NCI-H2081 (cell line): ENCODE measurements at regions not wholly inside any gene's neighbourhood (a gene's known extent, or its start where the extent isn't known, plus 50 kb on each side); places are given as distances from the start of the nearest gene placed in this dataset.

Experiments
- DNase-seq, 2 experiments: peaks; one replicate each; lab custom pipeline; 2025; lab: John Stamatoyannopoulos, UW

GRCh38 chr21:25139414-25139813 lies 467.9 kb downstream of the MRPL39 start:
- DNase-seq = no peak

GRCh38 chr21:25133939-25134338 lies 473.3 kb downstream of the MRPL39 start:
- no peak for DNase-seq

GRCh38 chr21:25127811-25128210 lies 479.5 kb downstream of the MRPL39 start:
- no peak for DNase-seq

GRCh38 chr21:25127007-25127406 lies 480.3 kb downstream of the MRPL39 start:
- no peak for DNase-seq

DNA sequence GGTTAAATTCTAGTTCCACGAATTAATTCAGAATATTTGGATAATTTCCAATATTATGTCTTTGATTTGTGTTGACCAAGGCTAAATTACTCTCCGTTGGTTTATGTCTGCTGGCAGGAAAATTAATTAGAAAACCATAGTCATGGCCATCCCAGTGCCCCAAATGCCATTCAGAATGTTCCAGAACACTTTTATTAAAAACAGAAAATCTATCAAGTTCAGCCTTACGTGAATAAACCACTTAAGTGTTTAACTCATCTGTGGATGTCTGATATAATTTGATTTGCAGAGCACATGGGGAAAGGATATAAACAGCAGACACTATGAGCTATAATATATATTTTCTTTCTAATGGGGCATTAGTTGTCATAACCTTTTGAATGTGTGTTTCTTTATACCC lies 480.7 kb downstream of the MRPL39 start:
- DNase-seq = no peak

- DNase-seq = no peak
These were observed 488.6 kb downstream of the MRPL39 start for GRCh38 chr21:25118648-25119047.

DNA sequence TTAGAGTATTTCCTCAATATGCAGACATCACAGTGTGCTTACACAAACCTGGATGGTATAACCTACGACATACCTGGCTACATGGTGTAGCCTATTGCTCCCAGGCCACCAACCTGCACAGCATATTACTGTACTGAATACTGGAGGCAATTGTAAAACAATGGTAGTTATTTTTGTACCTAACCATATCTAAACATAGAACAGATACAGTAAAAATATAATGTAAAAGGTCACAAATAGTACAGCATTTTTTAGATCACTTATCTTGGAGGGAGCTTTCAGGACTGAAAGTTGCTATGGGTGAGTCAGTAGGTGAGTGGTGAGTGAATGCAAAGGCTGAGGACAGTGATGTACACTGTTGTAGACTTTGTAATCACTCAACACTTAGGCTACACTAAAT lies 492.3 kb downstream of the MRPL39 start:
- DNase-seq = no peak

DNA sequence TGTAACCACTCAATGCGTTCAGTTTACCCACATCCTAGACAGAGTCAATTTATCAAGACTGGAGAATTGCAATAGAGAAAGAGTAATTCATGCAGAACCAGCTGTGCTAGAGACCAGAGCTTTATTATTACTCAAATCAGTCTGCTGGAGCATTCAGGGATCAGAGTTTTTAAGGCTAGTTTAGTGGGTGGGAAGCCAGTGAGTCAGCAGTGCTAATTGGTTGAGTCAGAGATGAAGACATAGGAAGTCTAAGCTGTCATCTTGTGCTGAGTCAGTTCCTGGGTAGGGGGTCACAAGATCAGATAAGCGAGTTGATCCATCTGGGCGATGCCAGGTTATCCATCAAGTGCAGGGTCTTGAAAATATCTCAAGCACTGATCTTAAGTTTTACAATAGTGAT lies 499.6 kb downstream of the MRPL39 start:
- DNase-seq = no peak

DNA sequence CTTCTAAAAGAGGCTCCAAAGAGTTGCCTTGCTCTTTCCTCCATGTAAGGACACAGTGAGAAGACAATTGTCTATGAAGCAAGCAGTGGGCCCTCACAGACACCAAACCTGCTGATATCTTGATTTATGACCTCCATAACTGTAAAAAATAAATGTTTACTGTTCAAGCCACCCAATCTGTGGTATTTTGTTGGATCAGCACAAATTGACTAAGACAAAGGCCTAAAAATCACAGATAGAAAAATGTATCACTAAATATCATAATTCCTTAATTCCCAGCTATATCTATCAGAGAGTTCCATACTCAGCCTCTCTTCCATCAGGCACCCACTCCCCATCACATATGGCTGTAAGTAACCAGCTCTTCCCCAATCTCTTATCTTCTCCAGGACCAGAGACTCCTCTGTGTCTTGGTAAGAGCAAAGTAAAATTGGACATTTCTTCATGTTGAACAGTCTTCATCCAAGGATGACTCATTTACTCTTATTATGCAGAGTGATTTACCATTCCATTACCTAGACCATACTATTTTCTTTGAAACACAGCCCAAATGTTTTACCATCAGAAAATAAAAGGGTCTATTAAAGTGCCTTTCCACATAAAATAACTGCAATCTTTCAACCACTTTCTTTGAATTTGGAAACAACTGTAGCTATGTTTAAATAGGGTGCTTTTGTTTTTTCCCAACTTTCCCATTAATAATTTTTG lies 503.6 kb downstream of the MRPL39 start:
- DNase-seq = no peak

GRCh38 chr21:25097648-25098047 lies 509.6 kb downstream of the MRPL39 start:
- DNase-seq = no peak

GRCh38 chr21:25094695-25095094 lies 512.6 kb downstream of the MRPL39 start:
- no peak for DNase-seq

- DNase-seq = no peak
These were observed 514.8 kb downstream of the MRPL39 start for GRCh38 chr21:25092441-25093011.

DNA sequence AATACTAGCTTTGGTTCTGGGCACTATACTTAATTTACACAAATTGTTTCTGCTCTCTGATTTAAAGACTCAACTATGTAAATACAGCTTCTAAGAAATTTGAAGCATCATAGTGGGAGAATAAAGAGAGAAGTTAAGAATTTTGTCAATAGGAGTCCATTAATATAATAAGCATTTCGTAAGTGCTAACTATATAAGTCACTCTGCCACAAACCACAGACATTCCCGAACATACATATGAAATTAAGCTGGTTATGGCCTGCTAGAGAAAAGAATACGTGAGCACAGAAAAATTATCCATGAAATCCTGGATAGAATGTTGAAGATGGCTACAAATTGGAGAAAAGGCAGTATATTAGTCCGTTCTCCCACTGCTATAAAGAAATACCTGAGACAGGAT lies 526.2 kb downstream of the MRPL39 start:
- no peak for DNase-seq

DNA sequence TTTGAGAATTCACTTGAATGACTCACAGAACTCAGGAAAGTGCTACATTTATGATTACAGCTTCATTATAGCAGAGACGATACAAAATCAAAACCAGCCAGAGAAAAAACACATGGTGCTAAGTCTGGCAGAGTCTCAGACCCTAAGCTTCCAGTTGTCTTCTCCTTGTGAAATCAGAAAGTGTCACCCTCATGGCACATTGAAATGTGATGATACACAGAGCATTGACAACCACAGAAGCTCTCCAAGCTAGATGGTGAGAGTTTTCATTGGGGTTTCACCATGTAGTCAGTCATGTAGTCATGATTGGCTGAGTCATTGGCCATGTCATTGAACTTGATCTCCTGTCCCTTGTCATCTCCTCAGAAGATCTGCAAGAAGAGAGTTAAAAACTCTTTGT lies 526.6 kb downstream of the MRPL39 start:
- DNase-seq = no peak

DNA sequence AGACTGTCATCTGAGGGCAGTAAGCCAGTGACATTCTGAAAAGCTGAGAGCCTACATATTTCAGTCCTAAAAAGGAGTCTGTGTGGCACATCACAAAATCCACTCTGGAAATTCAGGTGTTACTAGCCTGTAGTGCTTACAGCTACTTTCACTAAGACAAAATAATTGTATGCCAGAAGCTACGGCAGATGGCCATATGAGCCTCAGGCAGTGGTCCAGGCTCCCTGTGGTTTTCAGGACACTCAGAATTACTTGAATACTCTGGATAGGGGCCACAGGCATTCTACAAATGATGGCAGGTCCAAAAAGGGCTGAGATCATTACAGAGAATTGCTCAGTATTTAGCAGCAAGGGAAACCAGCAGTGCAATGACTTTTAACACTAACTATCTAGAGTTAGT lies 527.1 kb downstream of the MRPL39 start:
- DNase-seq = peak in 1 of 2 experiments; percentile 6

DNA sequence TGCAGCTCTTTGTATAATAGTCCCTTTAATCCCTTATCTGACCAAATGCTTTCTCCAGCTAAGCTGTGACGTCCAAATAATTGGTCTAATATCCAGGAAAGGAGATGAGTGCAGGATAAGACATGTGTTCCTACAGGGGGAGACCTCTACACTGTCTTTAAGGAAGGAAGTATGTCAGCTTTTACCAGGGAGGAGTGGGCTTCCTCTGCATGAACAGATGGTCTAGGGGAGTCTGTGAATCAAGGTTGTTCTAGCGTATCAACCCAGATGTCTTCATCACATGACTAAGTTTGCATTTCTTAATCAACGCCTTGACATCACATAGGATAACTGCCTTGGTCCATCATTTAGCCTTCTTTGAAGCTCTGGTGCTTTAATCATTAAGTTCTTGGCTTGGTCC lies 528.2 kb downstream of the MRPL39 start:
- DNase-seq = no peak

DNA sequence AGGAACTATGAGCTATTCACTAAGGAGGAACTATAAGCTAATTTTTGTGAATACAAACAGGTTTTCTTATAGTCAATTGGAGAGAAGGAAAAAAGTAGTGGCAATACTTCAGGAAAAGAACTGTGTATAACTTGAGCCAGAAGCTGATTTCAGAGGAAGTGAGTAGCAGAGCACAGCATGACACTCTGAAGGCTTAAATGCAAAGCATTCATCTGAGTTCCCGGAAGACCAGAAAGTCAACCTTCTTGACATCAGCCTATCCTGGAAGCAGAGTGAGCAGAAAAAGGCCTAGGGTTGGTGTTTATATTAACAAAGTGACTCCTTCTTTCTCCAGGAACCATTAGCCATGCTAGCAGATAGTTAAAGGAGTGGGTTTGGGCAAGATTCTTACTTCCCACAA lies 545.2 kb downstream of the MRPL39 start:
- no peak for DNase-seq

DNA sequence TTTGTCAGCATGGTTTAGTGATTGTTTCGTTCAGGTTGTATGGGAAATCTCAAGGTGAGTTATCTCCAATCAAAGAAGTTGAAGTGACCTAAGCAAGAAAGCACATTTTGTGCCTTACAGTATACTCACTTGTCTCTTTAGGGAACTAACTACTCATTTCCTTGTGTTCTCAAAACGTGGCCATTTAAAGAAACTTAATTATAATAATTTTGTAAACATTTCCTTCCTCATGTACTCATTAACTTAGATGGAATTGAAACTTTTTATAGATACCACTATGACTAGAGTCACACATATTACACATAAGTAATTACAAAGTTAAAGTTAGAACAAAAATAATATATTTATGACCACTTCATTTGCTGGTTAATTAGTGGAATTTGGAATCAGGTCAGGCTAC lies 552.6 kb downstream of the MRPL39 start:
- no peak for DNase-seq

DNA sequence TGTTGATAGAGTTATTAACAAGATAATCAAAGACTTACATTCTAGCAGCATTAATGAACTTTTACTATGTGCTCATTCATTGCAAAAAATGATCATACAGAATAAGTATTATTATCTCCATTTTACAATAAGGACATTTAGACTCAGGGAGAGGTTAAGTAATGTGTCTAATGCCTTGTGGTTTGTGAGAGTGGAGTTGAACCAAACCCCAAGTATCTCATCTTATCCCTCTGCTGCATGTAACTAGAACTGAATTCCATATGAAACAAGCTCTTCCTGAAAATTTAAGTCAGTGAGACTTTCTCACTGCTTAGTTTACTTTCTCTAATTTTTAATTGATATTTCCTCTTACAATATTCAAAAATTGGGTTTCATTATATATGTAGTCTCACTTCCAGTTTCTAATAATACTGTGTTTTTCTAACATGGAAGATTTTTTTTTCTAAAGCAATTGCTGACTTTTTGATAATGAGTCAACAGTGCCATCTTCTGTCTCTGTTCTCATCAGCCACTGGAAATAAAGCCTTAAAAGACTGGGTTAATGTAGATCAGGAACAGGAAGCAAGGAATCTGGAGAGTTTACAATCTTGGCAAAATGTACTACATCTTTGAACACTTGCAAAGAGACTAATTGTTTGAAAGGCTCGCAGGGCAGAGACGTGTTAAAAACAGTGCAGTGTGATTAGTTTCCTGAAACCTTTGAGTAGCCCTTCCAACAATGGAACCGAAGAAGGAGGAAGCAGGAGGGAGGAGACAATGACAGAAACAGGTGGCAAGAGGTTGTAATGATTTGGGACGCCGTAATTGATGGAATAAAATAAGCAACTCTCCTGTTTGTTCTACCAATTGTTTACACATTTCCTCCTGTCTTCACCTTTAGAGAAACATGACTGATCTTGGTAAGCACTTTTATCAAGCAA lies 567.6 kb downstream of the MRPL39 start:
- DNase-seq = peak; percentile 38 to 75

- DNase-seq = no peak
These were observed 570.5 kb downstream of the MRPL39 start for GRCh38 chr21:25036775-25037174.

DNA sequence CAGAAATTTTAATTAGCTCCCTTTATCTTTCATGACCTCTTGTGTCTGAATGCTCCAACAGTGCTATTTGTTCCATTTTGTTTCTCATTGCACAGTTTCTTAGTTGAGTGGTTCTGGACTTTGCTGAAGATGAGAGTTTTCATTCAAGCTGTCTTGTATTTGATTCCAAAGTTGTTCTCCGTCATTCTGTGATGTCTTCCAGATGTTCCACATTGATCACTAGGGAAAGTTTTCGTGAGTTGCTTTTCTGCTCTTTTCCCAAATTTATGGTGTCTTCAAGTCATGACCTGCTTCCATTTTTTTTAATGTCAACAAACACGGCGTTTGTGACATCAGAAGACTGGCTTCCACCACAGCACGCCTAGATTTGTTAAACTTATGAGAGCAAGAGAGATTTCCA lies 575.5 kb downstream of the MRPL39 start:
- no peak for DNase-seq

- DNase-seq = no peak
These were observed 577.7 kb downstream of the MRPL39 start for GRCh38 chr21:25029580-25029979.

DNA sequence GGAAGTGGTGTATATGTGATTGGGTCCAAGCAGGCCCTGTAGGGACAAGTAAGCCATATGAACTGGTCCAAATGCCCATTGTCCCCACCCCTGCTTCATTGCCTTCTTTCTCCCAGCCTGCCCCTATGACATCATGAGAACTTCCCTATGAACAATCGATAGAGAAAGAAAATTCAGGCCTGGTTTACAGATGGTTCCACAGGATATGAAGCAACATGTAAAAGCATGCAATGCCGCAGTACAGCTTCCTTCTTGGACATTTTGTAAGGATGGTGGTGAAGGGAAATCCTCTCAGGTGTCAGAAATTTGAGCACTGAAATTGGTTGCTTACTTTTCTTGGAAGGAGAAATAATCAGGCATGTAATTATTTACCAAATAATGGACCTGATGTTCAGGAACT lies 581.7 kb downstream of the MRPL39 start:
- no peak for DNase-seq
